ENCODE measurements at regions not wholly inside any gene's neighbourhood (a gene's known extent, or its start where the extent isn't known, plus 50 kb on each side); places are given as distances from the start of the nearest gene placed in this dataset.

- TF ChIP-seq CTCF (IDR thresholded peaks at IDR 0.05; ENCODE audit: low read depth, low read length): no peak
- TF ChIP-seq POLR2A (IDR thresholded peaks at IDR 0.05; ENCODE audit: extremely low read depth, insufficient read length): no peak
- TF ChIP-seq, protein P1, sequence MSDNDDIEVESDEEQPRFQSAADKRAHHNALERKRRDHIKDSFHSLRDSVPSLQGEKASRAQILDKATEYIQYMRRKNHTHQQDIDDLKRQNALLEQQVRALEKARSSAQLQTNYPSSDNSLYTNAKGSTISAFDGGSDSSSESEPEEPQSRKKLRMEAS (IDR thresholded peaks at IDR 0.05; ENCODE audit: low read depth, low read length): no peak
- TF ChIP-seq MYC (IDR thresholded peaks at IDR 0.05; ENCODE audit: low read depth, low read length): no peak
Observed at GRCh38 chr5:34519489-34520220, 136.5 kb upstream of the RAI14 start.
